Neural cell (in vitro differentiated cells): ENCODE measurements at regions not wholly inside any gene's neighbourhood (a gene's known extent, or its start where the extent isn't known, plus 50 kb on each side); places are given as distances from the start of the nearest gene placed in this dataset.

Source experiments
- CTCF ChIP-seq: fragments of 450-650 bp; IDR thresholded peaks from 2 replicates; pipeline ENCODE4 v1.5.1; 2014; ENCODE audit warnings: antibody characterized with exemption, mild to moderate bottlenecking, moderate library complexity; ENCODE audit not compliant: poor library complexity, severe bottlenecking
- EP300 ChIP-seq: fragments of 450-650 bp; conservative IDR thresholded peaks from 2 replicates; pipeline ENCODE4 v1.6.1; 2014; ENCODE audit warnings: antibody characterized with exemption, mild to moderate bottlenecking, moderate library complexity; ENCODE audit not compliant: poor library complexity, severe bottlenecking
- EZH2 ChIP-seq: fragments of 200-600, 300-800 bp; shearing (Covaris generic), sonication (generic); IDR thresholded peaks from 2 replicates; pipeline ENCODE4 v1.6.1; 2014; ENCODE audit warnings: antibody characterized with exemption, low read length, borderline replicate concordance, mild to moderate bottlenecking; ENCODE audit not compliant: insufficient read depth, poor library complexity, severe bottlenecking
- MXI1 ChIP-seq: fragments of 450-650 bp; conservative IDR thresholded peaks from 2 replicates; pipeline ENCODE4 v1.6.1; 2014; ENCODE audit warnings: antibody characterized with exemption, mild to moderate bottlenecking; ENCODE audit not compliant: poor library complexity, severe bottlenecking
- POLR2AphosphoS5 ChIP-seq: IDR thresholded peaks from 2 replicates; pipeline ENCODE4 v1.6.1; 2012
- RAD21 ChIP-seq: fragments of 450-650 bp; conservative IDR thresholded peaks from 2 replicates; pipeline ENCODE4 v1.6.1; 2014; ENCODE audit warnings: antibody characterized with exemption, mild to moderate bottlenecking, moderate library complexity
- REST ChIP-seq: IDR thresholded peaks from 2 replicates; pipeline ENCODE4 v1.6.1; 2012; ENCODE audit warnings: borderline replicate concordance
- SMC3 ChIP-seq: fragments of 450-650 bp; conservative IDR thresholded peaks from 2 replicates; pipeline ENCODE4 v1.6.1; 2014; ENCODE audit warnings: antibody characterized with exemption, mild to moderate bottlenecking, moderate library complexity; ENCODE audit not compliant: poor library complexity

GRCh38 chr4:32950866-32951265 is 2230.7 kb downstream of the PCDH7 start:
- TF ChIP-seq CTCF (no peak), SMC3 (no peak), EP300 (no peak), MXI1 (no peak), POLR2AphosphoS5 (no peak), REST (no peak), EZH2 (no peak), RAD21 (no peak)
